SKM-1 treated with dmso at 0.1 percent for 144 hours (cell line): ENCODE measurements at regions not wholly inside any gene's neighbourhood (a gene's known extent, or its start where the extent isn't known, plus 50 kb on each side); places are given as distances from the start of the nearest gene placed in this dataset.
"Not testable (repeated sequence)": the region's sequence is repeated elsewhere in the genome, so short reads cannot be mapped to it uniquely, and the experiment has no call there.

Experiments used
- DNase-seq: peaks from one replicate; lab custom pipeline; 2025; ENCODE audit not compliant: unreplicated experiment; lab: John Stamatoyannopoulos, UW

DNA sequence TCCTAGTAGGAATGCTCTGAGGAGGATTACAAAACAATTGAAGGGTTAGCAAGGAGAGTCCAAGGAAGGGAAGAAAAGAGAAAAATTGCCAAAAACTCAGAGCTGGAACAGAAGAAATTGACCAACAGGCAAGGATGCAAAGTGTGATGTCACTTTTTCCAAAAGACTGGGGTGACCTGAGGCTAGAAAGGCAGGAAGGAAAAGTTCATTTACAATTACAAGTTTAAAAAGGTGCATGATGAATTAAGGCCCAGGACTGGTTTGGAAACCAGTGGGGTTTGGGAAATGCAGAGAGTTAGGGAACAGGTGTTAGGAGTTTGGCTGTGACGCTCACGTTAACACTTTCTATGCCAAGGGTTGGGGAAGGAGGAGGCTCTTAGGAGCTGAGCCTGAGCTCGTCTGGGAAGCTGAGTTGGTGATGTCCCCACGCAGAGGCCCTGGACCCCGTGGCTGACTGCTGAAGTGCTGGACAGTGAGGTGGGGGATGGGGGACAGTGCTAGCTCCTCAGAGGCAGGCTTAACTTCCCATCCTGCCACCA is 92.6 kb upstream of the PODXL start:
- DNase-seq: no peak

DNA sequence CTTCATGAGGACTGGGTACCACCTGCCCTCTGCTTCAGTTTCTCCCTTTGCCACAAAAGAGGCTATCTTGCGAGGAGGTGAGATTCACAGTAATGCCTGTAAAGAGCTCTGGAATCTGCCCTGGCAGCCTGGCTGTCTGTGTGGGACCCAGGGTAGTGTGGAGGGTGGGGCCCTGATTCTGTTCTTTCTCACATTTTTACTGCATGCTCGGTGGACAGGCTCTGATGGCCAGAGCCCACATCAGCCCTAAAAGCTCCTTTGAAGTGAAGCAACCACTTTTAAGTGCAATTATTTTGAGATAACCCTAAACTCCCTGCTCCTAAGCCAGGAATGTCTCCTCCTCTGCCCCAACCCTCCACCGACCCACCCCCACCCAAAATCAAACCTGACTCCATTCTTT is 92.1 kb upstream of the PODXL start:
- no peak for DNase-seq

DNA sequence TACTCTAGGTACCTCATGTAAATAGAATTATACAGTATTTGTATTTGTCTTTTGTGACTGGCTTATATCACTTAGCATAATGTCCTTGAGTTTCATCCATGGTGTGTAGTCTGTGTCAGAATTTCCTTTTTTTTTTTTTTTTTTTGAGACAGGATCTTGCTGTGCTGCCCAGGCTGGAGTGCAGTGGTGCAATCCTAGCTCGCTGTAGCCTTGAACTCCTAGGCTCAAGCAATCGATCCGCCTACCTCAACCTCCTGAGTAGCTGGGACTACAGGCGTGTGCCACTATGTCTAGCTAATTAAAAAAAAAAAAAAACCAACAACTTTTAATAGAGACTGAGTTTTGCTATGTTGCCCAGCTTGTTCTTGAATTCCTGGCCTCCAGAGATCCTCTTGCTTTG is 89.8 kb upstream of the PODXL start:
- no peak for DNase-seq

DNA sequence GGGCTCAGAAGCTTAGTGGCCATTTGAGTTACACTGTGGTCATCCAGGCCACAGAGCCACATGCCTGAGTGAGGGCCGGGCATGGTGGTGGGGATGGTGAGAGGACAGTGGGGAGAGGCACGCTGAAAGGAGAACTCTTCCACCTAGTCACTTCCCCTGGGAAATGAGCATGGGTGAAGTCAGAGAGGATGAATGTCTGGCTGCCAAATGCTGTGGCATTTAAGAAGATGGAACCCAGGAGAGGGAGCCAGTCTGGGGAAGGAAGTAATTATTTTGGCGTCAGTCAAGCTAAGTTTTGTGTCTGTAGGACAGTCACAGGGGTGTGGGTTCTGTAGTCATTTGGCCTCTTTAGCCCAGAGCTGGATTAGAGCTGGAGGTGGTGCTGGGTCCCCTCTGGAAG is 86.0 kb upstream of the PODXL start:
- no peak for DNase-seq

DNA sequence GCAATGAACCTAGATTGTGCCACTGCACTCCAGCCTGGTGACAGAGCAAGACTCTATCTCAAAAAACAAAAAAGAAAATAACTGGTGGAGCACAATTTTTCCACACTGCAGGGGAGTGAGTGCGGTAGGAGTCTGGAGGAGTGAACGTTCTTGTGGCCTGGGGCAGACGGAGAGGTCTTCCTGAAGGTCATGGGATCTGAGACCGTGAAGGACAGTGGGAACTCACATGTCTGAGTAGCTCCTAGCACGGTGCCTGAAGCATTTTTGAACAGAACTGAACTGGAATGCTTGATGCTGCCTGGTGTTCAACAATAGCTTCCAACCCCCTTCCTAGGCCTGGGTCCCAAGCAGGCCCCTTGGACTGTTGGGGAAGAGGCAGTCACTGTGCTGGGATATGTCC is 84.3 kb upstream of the PODXL start:
- no peak for DNase-seq

DNA sequence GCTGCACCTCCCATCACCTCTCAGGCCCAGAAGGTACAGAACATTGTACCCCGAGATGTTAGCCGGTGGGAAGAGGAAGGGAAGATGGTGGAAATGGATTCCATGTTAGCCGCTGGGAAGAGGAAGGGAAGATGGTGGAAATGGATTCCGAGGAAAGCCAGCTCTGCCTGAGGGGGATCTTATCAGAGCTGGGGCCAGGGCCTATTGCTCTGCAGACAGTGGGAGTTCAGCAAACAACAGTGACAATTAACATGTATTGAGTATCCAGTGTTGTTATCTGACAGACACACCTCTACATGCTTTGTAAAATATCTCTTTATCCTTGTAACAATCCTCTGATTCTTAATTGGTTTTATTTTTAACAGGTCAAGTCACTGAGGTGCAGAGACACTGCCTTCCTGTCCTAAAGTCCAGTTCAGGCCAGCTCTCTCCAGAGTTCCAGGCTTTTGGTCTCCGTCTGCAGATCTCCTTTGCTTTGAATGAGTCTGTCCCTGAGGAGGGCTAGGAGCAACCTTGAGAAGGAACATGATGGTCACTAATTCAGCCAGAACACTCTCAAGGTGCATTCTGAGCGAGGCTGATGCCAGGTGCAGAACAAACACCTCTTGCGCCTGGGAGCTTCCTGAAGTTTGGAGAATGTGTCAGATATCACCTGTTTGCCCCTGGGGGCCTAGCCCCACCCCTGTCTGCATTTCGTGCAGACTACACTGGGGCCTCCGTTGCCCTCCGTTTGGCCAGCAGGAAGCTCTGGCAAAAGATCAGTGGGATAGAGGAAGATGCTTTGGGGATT is 82.4 kb upstream of the PODXL start:
- DNase-seq: no peak

DNA sequence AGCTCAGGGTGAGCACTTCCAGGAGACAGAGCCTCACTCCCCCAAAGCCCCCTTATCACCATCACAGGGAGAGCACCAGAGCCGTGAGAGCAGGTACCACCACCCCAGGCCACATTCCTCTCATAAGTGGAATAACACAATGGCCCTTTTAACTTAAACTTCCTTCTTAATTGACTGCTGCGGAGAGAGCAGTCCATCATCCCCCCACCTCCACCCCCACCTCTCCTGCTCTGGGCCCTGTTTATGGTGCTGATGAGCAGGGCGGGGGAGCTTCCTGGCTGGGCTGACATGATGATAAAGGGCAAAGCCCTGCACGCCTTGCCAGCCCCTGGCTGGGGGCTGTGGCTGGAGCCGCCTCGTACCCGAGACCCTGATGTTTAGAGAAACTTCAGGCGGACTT is 81.4 kb upstream of the PODXL start:
- no peak for DNase-seq

DNA sequence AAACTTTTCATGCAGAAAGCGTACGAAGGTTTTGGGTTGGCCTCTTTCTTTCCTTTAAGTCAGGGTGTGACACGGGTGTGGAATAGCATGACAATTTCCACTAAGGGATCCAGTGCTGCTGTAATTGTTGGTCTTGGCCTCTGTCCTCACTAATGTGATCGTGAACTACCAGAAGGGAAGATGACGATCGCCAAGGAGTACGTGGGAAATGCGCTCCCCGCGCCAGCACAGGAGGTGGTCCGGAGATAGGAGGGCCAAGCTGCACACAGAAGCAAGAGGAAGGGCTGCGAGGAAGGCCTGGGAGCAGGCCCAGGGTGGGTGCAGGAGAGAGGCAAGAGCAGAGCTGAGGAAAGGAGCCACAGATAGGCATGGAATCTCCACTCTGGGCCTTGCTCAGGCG is 79.7 kb upstream of the PODXL start:
- DNase-seq: no peak

DNA sequence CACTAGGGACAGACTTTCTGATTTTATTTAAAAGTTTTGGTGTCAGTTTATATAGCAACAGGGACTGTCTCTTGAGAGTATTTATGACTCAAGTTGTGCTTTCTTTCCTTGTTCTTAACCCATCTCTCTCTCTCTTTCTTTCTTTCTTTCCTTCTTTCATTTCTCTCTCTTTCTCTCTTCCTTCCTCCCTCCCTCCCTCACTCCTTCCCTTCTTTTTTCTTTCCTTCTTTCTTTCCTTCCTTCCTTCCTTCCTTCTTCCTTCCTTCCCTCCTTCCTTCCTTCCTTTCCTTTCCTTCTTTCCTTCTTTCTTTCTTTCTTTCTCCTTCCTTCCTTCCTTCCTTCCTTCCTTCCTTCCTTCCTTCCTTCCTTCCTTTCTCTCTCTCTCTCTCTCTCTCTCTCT is 77.8 kb upstream of the PODXL start:
- DNase-seq: not testable (repeated sequence)

DNA sequence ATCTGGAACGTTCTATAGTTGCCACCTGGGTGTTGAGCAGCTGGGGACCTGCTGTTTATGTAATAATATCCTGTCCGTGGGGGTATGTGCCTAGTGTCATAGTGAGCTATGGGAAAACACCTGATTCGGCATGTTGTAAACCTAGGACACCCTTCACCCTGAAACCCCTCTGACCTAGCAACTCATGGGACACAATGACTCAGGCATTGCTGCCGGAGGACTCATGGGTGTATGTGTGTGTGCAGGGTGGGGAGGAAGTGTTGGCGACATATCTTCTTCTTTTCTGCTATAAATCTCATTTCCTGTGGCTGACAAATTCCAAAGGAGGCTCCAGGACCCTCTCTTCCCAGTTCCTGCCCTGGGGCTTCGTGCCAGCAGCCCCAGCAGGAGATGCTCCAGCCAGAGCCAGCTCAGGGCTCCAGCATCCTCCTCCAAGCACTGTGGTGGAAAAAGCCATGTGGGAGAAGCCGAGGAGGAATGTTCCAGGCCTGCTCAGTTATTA is 77.0 kb upstream of the PODXL start:
- no peak for DNase-seq

DNA sequence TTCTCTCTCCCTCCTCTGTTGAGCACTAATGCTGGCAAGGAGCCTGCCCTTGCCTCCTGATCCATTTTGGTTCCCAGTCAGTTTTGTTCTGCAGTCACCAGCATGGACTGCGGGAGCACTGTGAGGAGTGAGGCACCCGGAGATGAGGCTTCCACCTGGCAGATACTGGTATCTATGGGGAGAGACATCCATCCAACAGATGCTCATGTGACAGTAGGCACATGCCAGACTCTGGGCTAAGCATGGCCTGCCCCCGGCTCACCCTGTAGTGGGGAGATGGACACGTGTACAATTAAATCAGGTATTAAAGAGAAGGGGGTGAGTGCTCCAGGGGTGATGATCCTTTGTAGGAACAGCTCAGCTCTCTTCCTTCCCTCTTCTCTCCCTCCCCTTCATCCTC is 74.0 kb upstream of the PODXL start:
- no peak for DNase-seq

DNA sequence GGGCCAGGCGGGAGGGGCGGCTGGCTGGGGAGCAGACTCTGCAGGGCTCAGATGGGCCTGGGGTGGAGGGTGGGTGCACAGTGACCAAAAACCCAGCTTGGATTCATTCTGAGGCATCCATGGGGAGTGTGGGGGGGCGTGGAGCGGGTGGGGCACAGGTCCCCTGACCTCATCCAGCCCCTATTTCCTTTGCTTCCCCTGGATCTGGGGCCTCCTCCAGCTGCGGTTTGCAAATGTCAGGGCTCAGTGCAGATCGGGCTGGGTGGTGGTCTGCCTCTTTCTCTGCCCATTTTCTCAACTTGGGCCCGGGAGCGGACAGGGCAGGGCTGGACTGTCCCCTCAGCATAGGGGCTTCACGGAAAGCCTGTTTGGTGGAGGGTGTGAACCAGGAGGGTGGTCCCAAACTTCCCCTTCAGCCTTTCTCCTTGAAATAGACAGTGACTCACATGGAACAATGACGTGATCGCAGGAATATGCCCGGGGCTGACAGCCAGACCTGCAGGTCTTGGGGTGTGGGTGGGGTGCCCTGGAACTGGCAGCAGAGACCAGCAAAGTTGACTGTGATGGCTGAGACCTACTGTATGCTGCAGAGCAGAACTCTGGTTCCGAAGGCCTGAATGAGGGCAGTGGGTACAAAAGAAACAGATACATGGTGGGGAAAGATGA is 72.9 kb upstream of the PODXL start:
- DNase-seq: no peak

DNA sequence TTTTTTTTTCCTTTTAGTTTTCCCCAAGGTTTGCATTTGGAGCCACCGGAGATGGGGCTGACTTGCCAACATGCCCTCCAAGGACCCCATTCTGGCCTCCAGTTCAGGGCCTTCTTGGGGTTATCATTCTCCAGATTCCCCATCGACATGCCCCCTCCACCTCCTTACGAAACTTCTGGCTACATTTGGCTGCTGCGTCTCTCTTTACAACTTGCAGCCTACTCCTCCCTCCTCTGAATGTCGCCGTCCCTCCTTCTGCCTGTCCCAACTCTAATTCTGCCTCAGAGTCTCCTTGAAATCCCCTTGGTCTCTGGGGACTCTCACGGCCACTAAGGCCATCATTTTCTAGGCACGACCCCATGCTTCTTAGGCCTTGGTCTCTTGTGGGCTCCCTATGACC is 72.2 kb upstream of the PODXL start:
- no peak for DNase-seq

DNA sequence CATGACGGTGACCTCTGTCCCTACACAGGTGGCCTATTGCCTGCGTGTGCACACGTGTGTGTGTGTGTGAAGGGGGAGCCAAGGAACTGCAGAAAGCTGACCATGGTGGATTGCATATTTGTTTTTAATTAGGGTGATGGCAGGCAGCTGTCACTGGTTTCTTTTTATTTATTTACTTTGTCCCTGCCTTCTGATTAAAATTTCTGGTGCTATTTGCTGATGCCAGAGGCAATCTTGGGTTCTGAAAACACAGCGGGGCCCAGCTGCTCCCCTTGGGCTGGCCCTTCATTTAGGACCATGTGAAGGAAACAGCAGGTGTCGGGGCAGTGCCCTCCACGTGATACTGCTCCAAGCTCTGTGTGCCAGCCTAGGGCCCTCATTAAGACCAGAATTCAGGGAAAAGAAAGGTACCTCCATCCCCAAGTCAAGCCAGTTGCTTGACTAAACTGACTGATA is 71.3 kb upstream of the PODXL start:
- no peak for DNase-seq

DNA sequence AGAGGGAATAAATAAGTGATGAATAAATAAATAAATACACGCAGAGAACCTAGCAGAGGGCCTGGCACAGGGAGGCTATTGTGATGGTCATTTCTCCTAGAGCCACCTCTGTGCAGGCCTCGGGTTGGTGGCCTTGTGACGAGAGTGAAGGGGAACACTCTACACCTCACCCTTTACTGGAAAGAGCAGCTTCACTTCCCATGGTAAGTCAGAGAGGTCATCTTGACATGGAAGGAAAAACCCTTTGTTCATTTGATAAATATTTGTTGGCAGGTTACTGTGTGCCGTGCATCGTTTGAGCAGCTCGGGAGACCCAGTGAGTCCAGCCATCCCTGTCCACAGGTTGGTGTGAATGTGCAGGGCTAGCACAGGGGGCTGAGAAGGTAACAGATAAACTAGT is 70.2 kb upstream of the PODXL start:
- no peak for DNase-seq

DNA sequence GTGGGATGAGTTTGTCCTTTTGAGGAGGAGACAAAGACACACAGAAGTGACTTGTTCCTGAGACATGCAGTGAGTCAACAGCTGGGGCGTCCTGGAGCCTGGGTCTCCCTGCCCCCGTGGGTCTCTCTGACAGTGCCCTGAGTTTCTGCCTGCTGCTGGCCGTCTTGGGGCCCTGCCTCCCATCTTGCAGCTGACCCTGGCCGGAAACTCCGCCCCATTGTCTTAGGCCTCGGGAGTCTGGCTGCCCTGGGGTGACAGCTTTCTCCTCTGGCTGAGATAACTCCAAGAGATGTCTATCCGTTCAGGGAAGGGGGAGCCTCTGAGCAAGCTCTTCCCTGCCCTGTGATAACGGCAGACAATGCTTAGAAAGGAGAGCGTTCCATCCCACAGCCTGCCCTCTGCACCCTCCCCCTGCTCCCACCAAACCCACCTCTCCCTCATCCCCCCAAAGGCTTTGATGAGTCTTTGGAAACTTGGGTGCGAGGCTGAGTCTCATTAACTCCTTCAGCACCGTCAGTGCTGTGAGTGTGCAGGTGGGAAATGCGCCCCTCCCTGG is 69.5 kb upstream of the PODXL start:
- DNase-seq: no peak

DNA sequence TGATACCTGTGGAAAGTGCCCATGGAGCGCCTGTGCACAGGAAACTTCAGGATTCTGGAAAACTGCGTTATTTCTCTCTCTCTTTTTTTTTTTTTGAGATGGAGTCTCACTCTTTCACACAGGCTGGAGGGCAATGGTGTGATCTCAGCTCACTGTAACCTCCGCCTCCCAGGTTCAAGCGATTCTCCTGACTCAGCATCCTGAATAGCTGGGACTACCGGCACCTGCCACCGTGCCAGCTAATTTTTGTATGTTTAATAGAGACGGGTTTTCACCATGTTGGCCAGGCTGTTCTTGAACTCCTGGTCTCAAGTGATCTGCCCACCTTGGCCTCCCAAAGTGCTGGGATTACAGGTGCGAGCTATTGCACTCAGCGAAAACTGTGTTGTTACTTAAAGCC is 68.9 kb upstream of the PODXL start:
- DNase-seq: not testable (repeated sequence)

DNA sequence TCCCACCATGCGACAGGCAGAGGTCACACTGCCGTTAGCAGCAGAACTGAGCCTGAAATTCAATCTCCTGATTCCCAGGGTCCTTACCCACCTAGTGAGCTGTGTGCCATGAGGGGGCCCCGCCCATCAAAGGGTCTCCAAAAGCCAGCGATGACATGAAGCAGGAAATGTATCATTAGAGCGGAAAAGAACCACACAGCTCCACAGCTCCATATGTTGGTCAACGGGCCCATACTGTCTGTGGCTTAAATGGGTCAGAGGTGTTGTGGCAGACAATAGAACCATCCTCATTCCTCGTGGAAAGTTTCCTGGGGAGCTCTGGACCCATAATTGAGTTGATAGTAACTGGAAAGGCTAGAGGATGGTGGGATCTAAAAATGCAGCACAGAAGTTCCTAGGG is 68.1 kb upstream of the PODXL start:
- DNase-seq: no peak

DNA sequence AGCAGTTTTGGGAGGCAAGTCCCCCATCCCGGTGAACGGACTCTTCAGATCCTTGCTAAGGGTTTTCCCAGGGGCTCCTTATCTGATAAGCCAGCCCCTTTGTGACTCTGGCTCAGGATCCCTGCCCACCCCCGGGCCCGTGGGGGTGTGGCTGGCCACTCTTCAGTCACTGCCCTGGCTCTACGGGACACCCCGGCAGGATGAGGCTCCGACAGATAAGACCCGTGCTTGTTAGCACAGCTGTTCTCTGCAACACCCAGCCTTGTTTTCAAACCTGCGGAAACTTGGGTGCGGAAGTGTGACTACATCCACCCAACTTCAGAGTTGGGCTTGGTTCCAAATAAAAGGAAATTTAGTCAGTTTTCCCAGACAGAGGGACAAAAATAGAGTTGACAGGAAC is 66.7 kb upstream of the PODXL start:
- no peak for DNase-seq

DNA sequence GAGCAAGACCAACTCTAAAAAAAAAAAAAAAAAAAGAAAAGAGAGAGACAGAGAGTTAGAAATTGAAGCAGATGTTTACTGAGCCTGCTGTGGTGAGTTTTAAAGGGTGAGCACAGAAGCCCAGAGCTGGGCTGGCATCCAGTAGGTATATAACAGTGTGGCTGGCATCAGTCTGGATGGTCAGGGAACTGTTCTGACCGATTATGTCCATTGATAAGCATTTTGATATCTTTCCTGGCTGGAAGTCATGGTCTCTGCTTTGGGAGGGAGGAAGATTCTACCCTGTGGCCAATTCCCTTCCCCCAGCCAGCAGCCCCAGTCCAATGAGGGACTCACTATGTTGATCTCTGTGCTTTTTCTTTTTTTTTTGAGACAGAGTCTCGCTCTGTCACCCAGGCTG is 65.2 kb upstream of the PODXL start:
- DNase-seq: no peak

DNA sequence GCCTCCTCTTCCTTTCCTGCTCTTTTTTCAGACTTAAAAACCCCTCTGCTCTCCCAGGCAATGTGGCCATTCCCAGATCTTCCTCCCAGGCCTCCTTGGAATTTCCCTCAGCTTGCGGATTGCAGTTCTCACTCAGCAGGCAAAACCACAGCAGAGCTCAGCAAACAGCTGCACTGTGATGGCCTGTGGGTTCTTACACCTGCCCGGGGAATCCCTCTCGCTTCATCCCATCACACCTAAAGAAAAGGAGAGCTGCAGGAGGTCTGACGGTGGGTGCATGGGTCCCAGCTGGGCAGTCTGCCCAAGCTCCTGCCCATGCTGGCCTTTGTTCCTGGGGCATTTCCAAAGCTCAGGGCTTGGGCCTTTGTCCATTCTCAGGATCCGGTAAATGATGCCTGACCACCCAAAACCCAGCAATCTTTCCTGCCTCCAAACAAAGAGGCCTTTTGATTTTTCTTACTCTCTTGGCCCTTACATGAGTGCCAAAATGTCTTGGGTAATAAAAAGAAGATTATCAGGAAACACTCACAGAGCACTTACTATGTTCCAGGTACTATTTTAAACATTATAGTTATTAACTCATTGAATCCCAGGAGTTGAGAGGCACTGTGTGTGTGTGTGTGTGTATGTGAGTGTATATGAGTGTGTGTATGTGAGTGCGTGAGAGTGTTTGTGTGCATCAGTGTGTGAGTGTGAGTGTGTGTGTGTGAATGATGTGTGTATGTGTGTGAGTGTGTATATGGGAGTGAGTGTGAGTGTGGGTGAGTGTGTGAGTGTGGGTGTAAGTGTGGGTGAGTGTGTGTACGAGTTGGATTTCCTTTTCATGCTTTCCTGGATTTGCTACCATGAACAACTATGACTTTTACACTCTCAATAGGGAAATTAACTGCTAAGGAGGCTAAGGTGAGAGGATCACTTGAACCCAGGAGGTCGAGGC is 64.5 kb upstream of the PODXL start:
- no peak for DNase-seq
